ENCODE measurements at regions not wholly inside any gene's neighbourhood (a gene's known extent, or its start where the extent isn't known, plus 50 kb on each side); places are given as distances from the start of the nearest gene placed in this dataset.

DNA sequence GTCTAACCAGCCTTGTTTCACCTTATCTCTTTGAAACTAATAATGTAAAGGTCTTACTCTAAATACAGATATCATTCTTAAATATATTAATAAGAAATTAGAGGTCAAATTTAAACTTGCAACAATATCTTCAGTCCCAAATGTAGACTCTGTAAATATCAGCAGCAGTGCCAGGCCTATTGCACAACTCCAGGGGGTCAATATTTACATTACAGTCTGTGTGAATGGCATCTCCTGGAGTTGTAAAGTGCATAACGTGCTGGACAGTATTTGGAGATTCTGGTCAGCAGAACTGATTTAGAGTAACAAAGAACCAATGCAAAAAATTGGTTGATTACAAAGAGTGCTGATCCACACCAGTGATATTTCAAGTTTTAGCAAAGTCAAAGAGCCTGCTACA is 1225.9 kb downstream of the PCDH19 start:
- Histone ChIP-seq H3K27ac (ENCODE audit: low read depth, low read length) (no peak overlapping the region), H3K9me3 (ENCODE audit: low read depth, low read length) (no peaks in the 10 kb centered on the region), H3K36me3 (ENCODE audit: insufficient read depth, low read length) (no peaks in the 10 kb centered on the region), H3K4me3 (ENCODE audit: insufficient read depth, low read length) (no peak overlapping the region), H3K4me2 (ENCODE audit: insufficient read depth, low read length) (no peak overlapping the region), H2AFZ (ENCODE audit: low read length) (no peak overlapping the region), H3K27me3 (ENCODE audit: insufficient read depth, low read length) (no peaks in the 10 kb centered on the region), H3K4me1 (ENCODE audit: insufficient read depth, low read length) (no peaks in the 10 kb centered on the region), H3K79me2 (ENCODE audit: insufficient read depth, low read length) (no peaks in the 10 kb centered on the region), H4K20me1 (ENCODE audit: insufficient read depth, low read length) (no peaks in the 10 kb centered on the region)
- no peak for DNase-seq (ENCODE audit: insufficient read length, low spot score, missing footprints)
- TF ChIP-seq, protein P1, sequence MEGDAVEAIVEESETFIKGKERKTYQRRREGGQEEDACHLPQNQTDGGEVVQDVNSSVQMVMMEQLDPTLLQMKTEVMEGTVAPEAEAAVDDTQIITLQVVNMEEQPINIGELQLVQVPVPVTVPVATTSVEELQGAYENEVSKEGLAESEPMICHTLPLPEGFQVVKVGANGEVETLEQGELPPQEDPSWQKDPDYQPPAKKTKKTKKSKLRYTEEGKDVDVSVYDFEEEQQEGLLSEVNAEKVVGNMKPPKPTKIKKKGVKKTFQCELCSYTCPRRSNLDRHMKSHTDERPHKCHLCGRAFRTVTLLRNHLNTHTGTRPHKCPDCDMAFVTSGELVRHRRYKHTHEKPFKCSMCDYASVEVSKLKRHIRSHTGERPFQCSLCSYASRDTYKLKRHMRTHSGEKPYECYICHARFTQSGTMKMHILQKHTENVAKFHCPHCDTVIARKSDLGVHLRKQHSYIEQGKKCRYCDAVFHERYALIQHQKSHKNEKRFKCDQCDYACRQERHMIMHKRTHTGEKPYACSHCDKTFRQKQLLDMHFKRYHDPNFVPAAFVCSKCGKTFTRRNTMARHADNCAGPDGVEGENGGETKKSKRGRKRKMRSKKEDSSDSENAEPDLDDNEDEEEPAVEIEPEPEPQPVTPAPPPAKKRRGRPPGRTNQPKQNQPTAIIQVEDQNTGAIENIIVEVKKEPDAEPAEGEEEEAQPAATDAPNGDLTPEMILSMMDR (IDR thresholded peaks at IDR 0.05; ENCODE audit: extremely low read depth, low read depth, low read length): no peak

DNA sequence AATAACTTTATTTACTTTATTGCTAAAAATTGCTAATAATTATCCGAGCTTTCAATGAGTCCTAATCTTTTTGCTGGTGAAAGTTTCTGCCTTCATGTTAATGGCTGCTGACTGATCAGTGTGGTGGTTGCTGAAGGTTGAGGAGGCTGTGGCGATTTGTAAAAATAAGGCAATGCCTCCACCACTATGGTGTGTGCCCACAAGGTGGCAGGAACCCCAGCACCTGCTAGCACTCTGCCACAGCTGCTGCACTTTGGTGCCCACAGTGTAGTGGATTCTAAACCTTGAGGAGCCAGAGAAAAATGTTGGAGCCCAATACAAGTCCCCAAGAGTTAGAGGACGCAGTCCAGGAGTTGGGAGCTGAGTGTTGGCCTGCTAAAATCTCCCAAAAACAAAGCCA is 1237.1 kb downstream of the PCDH19 start:
- DNase-seq (ENCODE audit: insufficient read length, low spot score, missing footprints): no peak
- H3K9me3 ChIP-seq (ENCODE audit: low read depth, low read length): no peaks in the 10 kb centered on the region
- no peak overlapping the region for H2AFZ ChIP-seq (ENCODE audit: low read length)
- no peaks in the 10 kb centered on the region for H4K20me1 ChIP-seq (ENCODE audit: insufficient read depth, low read length)
- no peak overlapping the region for H3K4me3 ChIP-seq (ENCODE audit: insufficient read depth, low read length)
- no peaks in the 10 kb centered on the region for H3K79me2 ChIP-seq (ENCODE audit: insufficient read depth, low read length)
- H3K36me3 ChIP-seq (ENCODE audit: insufficient read depth, low read length): no peaks in the 10 kb centered on the region
- no peak overlapping the region for H3K27ac ChIP-seq (ENCODE audit: low read depth, low read length)
- H3K27me3 ChIP-seq (ENCODE audit: insufficient read depth, low read length): no peaks in the 10 kb centered on the region
- TF ChIP-seq, protein P1 (IDR thresholded peaks at IDR 0.05; ENCODE audit: extremely low read depth, low read depth, low read length): no peak
- no peak overlapping the region for H3K4me2 ChIP-seq (ENCODE audit: insufficient read depth, low read length)
- no peaks in the 10 kb centered on the region for H3K4me1 ChIP-seq (ENCODE audit: insufficient read depth, low read length)

DNA sequence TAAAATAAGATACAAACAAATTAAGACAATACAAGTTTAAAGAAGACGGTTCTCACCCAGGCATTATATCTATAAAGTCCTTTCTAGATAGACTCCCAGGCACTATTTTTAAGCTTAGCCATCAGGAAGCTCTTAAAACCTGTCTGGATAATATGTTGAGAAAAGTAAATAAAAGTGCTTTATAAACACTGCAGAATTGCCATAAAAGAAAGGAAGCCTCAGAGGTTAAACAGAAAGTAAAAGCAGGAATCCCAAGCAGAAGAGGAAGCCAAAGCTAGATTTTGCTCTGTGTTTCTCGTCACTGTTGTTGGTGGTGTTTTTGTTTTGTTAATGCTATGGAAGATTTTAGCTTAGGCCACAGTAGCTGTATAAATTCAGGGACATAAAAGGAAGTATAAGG is 1267.3 kb downstream of the PCDH19 start:
- TF ChIP-seq, protein P1 (IDR thresholded peaks at IDR 0.05; ENCODE audit: extremely low read depth, low read depth, low read length): no peak
- no peak overlapping the region for H3K4me2 ChIP-seq (ENCODE audit: insufficient read depth, low read length)
- H3K4me3 ChIP-seq (ENCODE audit: insufficient read depth, low read length): no peak overlapping the region
- no peak overlapping the region for H2AFZ ChIP-seq (ENCODE audit: low read length)
- H3K4me1 ChIP-seq (ENCODE audit: insufficient read depth, low read length): no peaks in the 10 kb centered on the region
- no peaks in the 10 kb centered on the region for H3K79me2 ChIP-seq (ENCODE audit: insufficient read depth, low read length)
- DNase-seq (ENCODE audit: insufficient read length, low spot score, missing footprints): no peak
- no peaks in the 10 kb centered on the region for H3K36me3 ChIP-seq (ENCODE audit: insufficient read depth, low read length)
- no peaks in the 10 kb centered on the region for H3K27me3 ChIP-seq (ENCODE audit: insufficient read depth, low read length)
- no peaks in the 10 kb centered on the region for H4K20me1 ChIP-seq (ENCODE audit: insufficient read depth, low read length)
- no peaks in the 10 kb centered on the region for H3K9me3 ChIP-seq (ENCODE audit: low read depth, low read length)
- no peak overlapping the region for H3K27ac ChIP-seq (ENCODE audit: low read depth, low read length)

DNA sequence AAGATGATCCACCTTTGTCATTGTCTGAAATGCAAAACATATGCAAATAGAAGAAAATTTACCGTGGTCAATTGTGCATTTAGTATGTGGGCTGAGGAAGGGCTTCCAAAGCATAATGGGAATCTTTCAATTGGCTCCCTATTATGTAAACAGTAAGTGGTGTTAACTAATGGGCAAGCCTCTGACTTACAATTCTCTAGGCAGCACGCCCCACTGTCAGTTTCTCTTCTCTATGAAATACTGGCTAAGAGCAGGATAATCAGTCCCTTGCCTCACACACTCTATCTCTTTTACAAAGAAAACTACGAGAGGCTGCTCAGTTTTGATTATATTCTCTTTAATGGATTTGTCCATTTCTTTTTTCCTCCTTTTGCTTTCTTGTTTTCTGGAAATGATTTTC is 1272.6 kb downstream of the PCDH19 start:
- Histone ChIP-seq H3K36me3 (ENCODE audit: insufficient read depth, low read length) (no peaks in the 10 kb centered on the region), H3K4me1 (ENCODE audit: insufficient read depth, low read length) (no peaks in the 10 kb centered on the region), H3K27me3 (ENCODE audit: insufficient read depth, low read length) (no peaks in the 10 kb centered on the region), H3K27ac (ENCODE audit: low read depth, low read length) (no peak overlapping the region), H3K4me2 (ENCODE audit: insufficient read depth, low read length) (no peak overlapping the region), H4K20me1 (ENCODE audit: insufficient read depth, low read length) (no peaks in the 10 kb centered on the region), H3K9me3 (ENCODE audit: low read depth, low read length) (no peaks in the 10 kb centered on the region), H3K79me2 (ENCODE audit: insufficient read depth, low read length) (no peaks in the 10 kb centered on the region), H2AFZ (ENCODE audit: low read length) (no peak overlapping the region), H3K4me3 (ENCODE audit: insufficient read depth, low read length) (no peak overlapping the region)
- DNase-seq (ENCODE audit: insufficient read length, low spot score, missing footprints): no peak
- TF ChIP-seq, protein P1 (IDR thresholded peaks at IDR 0.05; ENCODE audit: extremely low read depth, low read depth, low read length): no peak

Measured in osteoblast (primary cell).